Calu3 (cell line): ENCODE measurements at regions not wholly inside any gene's neighbourhood (a gene's known extent, or its start where the extent isn't known, plus 50 kb on each side); places are given as distances from the start of the nearest gene placed in this dataset.

ENCODE experiments used
- BruUV-seq: library from RNA; stranded (reverse); fragments of 400-500 nt; replicated peaks from 2 replicates; lab custom pipeline; 2021; lab: Mats Ljungman, UMichigan
- CTCF ChIA-PET: fragments of 300-600 bp; sonication (Branson Sonifier 250); formaldehyde crosslinking; loops from one replicate; lab custom pipeline; 2022; ENCODE audit warnings: antibody characterized with exemption; lab: Charles Lee
- DNase-seq: peaks from one replicate; pipeline ENCODE4 v3.0.0; 2022
- H3K27ac Mint-ChIP-seq: one replicate; pipeline ENCODE4 v1.8.0; 2022; ENCODE audit warnings: mixed read lengths; ENCODE audit not compliant: unreplicated experiment
- H3K27me3 Mint-ChIP-seq: one replicate; pipeline ENCODE4 v1.8.0; 2022; ENCODE audit warnings: mixed read lengths; ENCODE audit not compliant: unreplicated experiment
- H3K36me3 Mint-ChIP-seq: one replicate; pipeline ENCODE4 v1.8.0; 2022; ENCODE audit warnings: mild to moderate bottlenecking, moderate library complexity, mixed read lengths; ENCODE audit not compliant: insufficient read depth, unreplicated experiment
- H3K4me1 Mint-ChIP-seq: one replicate; pipeline ENCODE4 v1.8.0; 2022; ENCODE audit warnings: mild to moderate bottlenecking, low read depth, mixed read lengths; ENCODE audit not compliant: unreplicated experiment
- H3K4me3 Mint-ChIP-seq: one replicate; pipeline ENCODE4 v1.8.0; 2022; ENCODE audit warnings: mild to moderate bottlenecking, low read depth, moderate library complexity, mixed read lengths; ENCODE audit not compliant: unreplicated experiment
- H3K9me3 Mint-ChIP-seq: one replicate; pipeline ENCODE4 v1.8.0; 2022; ENCODE audit warnings: low read depth, mixed read lengths; ENCODE audit not compliant: unreplicated experiment
- intact Hi-C: fragments of 100-400 bp; cut with micrococcal nuclease; formaldehyde crosslinking; loops from one replicate; pipeline ENCODE4 v1.10.0; 2022; ENCODE audit not compliant: unreplicated experiment
- TF ChIP-seq, protein P1 (sequence below): fragments of 200-600 bp; IDR thresholded peaks from one replicate; pipeline ENCODE4 v1.8.0; 2022; ENCODE audit warnings: antibody characterized with exemption; ENCODE audit not compliant: unreplicated experiment

- intact Hi-C loops = no loop called here
Measured at GRCh38 chr3:4138150-4138785, 164.9 kb upstream of the SETMAR start.

GRCh38 chr3:4138786-4139431 is 164.3 kb upstream of the SETMAR start:
- H3K27ac Mint-ChIP-seq = no peak overlapping the region
- no peaks in the 10 kb centered on the region for H3K36me3 Mint-ChIP-seq
- H3K4me3 Mint-ChIP-seq = no peak overlapping the region
- peaks cover 3% of the 10 kb centered on the region for H3K9me3 Mint-ChIP-seq
- H3K4me1 Mint-ChIP-seq = peaks cover 10% of the 10 kb centered on the region
- no TSS peak for BruUV-seq
- no peaks in the 10 kb centered on the region for H3K27me3 Mint-ChIP-seq
- no peak for DNase-seq
- CTCF ChIA-PET = interaction anchor here (0.5 kb wide), 1 partner anchor 952 kb away, joined by 3 read pairs; no protein-coding TSS in a partner anchor
- TF ChIP-seq, protein P1, sequence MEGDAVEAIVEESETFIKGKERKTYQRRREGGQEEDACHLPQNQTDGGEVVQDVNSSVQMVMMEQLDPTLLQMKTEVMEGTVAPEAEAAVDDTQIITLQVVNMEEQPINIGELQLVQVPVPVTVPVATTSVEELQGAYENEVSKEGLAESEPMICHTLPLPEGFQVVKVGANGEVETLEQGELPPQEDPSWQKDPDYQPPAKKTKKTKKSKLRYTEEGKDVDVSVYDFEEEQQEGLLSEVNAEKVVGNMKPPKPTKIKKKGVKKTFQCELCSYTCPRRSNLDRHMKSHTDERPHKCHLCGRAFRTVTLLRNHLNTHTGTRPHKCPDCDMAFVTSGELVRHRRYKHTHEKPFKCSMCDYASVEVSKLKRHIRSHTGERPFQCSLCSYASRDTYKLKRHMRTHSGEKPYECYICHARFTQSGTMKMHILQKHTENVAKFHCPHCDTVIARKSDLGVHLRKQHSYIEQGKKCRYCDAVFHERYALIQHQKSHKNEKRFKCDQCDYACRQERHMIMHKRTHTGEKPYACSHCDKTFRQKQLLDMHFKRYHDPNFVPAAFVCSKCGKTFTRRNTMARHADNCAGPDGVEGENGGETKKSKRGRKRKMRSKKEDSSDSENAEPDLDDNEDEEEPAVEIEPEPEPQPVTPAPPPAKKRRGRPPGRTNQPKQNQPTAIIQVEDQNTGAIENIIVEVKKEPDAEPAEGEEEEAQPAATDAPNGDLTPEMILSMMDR = no peak
- intact Hi-C loops = no loop called here

More at GRCh38 chr3:4138150-4138785, 164.9 kb upstream of the SETMAR start:
- no peak overlapping the region for H3K4me3 Mint-ChIP-seq
- peaks cover 3% of the 10 kb centered on the region for H3K9me3 Mint-ChIP-seq
- no peaks in the 10 kb centered on the region for H3K36me3 Mint-ChIP-seq
- no peak for DNase-seq
- TF ChIP-seq, protein P1 = no peak
- no TSS peak for BruUV-seq
- no peak overlapping the region for H3K27ac Mint-ChIP-seq
- CTCF ChIA-PET = interaction anchor here (0.5 kb wide), 1 partner anchor 951 kb away, joined by 3 read pairs; no protein-coding TSS in a partner anchor
- peaks cover 10% of the 10 kb centered on the region for H3K4me1 Mint-ChIP-seq
- no peaks in the 10 kb centered on the region for H3K27me3 Mint-ChIP-seq

DNA sequence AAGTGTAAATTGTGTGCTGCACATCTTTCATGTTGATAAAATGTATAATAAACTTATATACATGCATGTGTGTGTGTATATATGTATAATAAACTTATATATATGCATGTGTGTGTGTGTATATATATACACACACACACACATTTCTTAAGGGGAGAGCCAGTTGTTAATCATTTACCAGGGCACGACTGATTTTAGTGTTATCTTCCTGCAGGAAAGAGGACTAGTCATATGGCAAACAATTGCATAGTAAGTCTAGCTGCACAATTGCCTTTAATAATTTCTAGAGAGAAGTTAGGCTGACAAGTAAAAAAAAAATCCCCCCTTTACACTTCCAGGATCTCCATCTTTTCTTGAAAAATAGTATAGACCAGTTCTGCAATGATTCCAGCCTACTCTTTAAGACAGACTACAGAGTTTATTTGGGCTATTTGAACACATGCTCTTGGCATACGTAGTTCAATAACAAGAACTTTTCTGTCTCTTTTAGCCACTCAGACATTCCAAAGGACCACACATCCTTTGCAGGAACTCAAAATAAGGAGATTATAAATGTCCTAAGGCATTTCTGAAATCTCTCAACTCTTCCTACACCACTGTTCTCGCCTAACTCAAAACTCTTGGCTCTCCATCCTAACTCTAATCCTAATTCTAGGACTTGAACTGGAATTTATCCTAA is 163.6 kb upstream of the SETMAR start:
- CTCF ChIA-PET = no interaction called here
- H3K4me1 Mint-ChIP-seq = peaks cover 10% of the 10 kb centered on the region
- intact Hi-C loops = no loop called here
- no peak overlapping the region for H3K27ac Mint-ChIP-seq
- no peak overlapping the region for H3K4me3 Mint-ChIP-seq
- H3K27me3 Mint-ChIP-seq = no peaks in the 10 kb centered on the region
- TF ChIP-seq, protein P1 = no peak
- peak; percentile 18 for DNase-seq
- no peaks in the 10 kb centered on the region for H3K9me3 Mint-ChIP-seq
- no peaks in the 10 kb centered on the region for H3K36me3 Mint-ChIP-seq
- BruUV-seq = no TSS peak

- TF ChIP-seq, protein P1 = no peak
- Mint-ChIP-seq H3K36me3 (no peaks in the 10 kb centered on the region), H3K4me1 (peaks cover 10% of the 10 kb centered on the region), H3K9me3 (peaks cover 1% of the 10 kb centered on the region), H3K27ac (no peak overlapping the region), H3K4me3 (no peak overlapping the region), H3K27me3 (no peaks in the 10 kb centered on the region)
- no peak for DNase-seq
- intact Hi-C loops = no loop called here
- CTCF ChIA-PET = no interaction called here
- BruUV-seq = no TSS peak
Measured at GRCh38 chr3:4140921-4141320, 162.2 kb upstream of the SETMAR start.
